ENCODE measurements at regions not wholly inside any gene's neighbourhood (a gene's known extent, or its start where the extent isn't known, plus 50 kb on each side); places are given as distances from the start of the nearest gene placed in this dataset.
A peak's percentile ranks its signal among the peaks of the same experiment; 100 is the strongest.
"Not testable (repeated sequence)": the region's sequence is repeated elsewhere in the genome, so short reads cannot be mapped to it uniquely, and the experiment has no call there.

DNA sequence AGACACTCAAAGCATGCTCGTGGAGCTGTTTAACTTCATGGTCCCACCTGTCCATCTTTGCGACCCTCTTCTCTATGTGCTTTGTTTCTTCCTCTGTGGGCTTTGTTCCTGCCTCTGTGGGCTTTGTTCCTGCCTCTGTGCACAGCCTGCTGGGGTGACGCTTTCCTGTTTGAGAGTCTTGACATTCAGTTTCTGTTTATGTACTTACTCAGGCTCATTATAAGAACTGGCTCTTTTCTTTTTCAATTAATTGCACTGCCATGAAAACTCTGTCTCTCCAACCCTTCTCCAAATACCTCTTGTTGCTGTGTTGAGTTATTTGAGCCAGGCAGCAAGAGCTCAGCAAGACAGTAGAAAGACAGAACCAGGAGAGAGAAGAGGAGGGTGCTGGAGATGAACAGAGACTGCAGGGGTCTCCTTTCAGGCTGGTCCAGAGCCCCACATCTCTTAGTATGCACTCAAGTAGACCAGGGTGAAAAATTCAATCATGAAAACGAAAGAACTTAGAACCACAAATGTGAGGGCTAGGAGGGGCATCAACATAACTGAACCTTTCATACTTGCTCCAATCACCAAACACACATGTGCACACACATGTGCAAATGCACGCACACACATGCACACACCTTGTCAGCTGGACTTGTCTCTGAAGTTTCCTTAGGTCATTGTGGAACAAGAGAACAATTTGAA is 88.3 kb upstream of the SGIP1 start:
- no peaks in the 10 kb centered on the region for H3K9me3 Mint-ChIP-seq
- H3K36me3 Mint-ChIP-seq (ENCODE audit: low read depth) = no peaks in the 10 kb centered on the region
- peaks cover 8% of the 10 kb centered on the region for H3K27me3 Mint-ChIP-seq
- peaks cover 31% of the 10 kb centered on the region for H3K4me1 Mint-ChIP-seq (ENCODE audit: low read depth)
- peak overlapping the region; percentile 76 for H3K4me3 Mint-ChIP-seq
- H3K27ac Mint-ChIP-seq = peak overlapping the region; percentile 97

DNA sequence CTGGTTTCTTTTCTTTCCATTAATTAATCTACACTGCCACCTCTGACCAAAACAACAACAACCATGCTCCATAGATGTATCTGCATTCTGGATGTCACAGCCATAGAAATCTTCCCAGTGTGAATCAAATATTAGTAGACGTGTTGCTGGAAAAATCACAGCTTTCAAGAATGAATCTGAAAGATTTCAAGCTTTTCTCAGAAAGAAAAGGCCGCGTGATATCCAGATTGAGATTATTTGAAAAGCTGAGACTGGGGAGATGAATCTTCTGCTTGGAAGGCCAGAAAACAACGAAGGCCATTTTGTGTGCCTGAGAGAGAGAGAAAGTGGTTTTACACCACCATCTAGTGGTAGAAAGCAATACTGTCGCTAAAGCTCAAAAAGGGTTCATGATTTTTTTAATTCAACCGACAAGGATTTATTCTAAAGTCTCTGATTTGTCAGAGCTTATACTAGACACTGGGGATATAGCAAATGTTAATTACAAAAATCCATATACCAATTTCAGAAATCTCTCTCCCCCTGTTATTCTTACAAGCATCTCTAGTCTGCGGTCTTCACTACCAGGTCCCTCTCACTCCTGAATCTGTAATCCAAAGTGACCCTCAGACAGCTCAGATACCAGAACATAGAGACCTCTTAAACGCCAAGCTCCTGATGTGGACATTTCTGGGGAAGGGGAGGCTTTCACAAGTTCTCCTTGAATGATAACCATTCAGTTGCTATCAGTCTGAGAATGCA is 87.5 kb upstream of the SGIP1 start:
- Mint-ChIP-seq H3K9me3 (no peaks in the 10 kb centered on the region), H3K27me3 (peaks cover 8% of the 10 kb centered on the region), H3K4me3 (peak overlapping the region; percentile 76), H3K27ac (peak overlapping the region; percentile 97), H3K4me1 (ENCODE audit: low read depth) (peaks cover 31% of the 10 kb centered on the region), H3K36me3 (ENCODE audit: low read depth) (no peaks in the 10 kb centered on the region)

DNA sequence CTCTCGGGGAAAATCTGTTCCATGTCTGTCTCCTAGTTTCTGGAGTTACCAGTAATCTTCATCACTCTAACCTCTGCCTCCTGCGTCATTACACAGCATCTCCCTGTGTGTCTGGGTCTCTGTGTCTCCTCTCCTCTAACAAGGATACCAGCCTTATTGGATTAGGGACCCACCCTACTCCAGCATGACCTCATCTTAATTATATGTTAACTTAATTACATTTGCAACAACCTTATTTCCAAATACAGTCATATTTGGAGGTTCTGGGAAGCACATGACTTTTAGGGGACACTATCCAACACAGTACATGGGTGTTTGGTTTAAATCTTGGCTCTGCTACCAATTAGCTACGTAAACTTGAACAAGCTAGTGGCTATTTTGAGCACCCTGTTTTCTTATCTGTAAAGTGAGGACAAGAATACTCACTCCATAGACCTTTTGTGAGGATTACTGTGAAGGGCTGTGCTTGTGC is 83.9 kb upstream of the SGIP1 start:
- Mint-ChIP-seq H3K9me3 (no peaks in the 10 kb centered on the region), H3K4me1 (ENCODE audit: low read depth) (peaks cover 14% of the 10 kb centered on the region), H3K4me3 (no peak overlapping the region), H3K36me3 (ENCODE audit: low read depth) (no peaks in the 10 kb centered on the region), H3K27ac (no peak overlapping the region), H3K27me3 (peaks cover 8% of the 10 kb centered on the region)

DNA sequence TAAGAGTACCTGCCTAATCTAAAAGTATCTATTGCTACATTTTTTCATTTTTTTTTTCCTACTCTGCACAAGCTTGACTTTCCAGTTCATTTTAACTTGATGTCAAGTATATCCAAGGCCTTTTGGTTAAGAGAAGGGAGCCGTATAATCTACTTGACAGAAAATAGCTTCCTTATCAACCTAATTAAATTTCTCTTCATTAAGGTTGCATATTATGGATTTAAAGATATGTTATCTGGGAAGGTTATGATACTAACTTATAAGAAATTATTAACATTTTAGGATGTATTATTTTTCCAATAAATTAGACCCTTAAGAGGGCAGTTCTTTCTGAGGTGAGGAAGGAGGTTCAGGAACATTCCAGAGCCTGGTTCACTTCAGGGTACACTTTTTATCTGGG is 83.1 kb upstream of the SGIP1 start:
- H3K27me3 Mint-ChIP-seq = peaks cover 8% of the 10 kb centered on the region
- H3K9me3 Mint-ChIP-seq = no peaks in the 10 kb centered on the region
- H3K4me3 Mint-ChIP-seq = no peak overlapping the region
- peaks cover 7% of the 10 kb centered on the region for H3K4me1 Mint-ChIP-seq (ENCODE audit: low read depth)
- H3K27ac Mint-ChIP-seq = no peak overlapping the region
- no peaks in the 10 kb centered on the region for H3K36me3 Mint-ChIP-seq (ENCODE audit: low read depth)

DNA sequence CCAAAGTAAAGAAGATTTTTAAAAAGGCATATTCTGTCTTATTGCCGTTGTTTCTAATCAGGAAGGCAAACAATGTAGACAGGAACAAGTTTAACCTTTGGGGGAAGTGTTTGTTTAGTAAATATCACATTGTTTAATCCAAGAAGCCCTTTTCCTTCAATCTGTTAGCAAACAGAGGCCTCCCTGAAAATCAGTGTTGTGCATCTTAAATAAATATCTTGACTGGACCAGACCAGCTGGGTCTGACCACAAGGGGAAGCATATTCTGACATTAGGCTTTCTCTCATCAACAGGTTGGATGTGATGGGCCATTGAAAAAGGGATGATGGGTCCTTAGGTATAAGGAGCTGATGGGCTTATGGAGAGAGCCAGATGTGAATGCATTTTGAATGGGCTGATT is 81.8 kb upstream of the SGIP1 start:
- H3K36me3 Mint-ChIP-seq (ENCODE audit: low read depth) = no peaks in the 10 kb centered on the region
- no peaks in the 10 kb centered on the region for H3K4me1 Mint-ChIP-seq (ENCODE audit: low read depth)
- no peak overlapping the region for H3K4me3 Mint-ChIP-seq
- H3K27me3 Mint-ChIP-seq = peaks cover 6% of the 10 kb centered on the region
- no peak overlapping the region for H3K27ac Mint-ChIP-seq
- H3K9me3 Mint-ChIP-seq = no peaks in the 10 kb centered on the region

DNA sequence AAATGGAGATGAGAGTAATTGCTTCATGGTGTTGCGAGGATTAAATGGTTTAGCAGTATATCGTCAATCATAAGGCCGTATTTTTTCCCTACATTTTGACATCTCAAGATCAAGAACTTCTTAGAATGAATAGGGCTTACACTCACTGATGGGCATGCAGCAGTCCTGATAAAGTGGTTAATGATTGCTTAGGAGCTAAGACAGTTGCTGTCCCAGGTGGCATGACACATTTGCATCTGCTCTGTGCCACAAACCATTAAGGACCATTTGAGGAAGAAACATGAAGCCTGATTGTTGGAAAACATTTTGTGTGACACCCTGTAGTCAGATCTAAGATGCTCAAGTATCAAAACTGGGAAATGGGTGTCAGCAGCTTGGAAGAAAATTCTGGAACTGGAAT is 81.0 kb upstream of the SGIP1 start:
- Mint-ChIP-seq H3K4me3 (no peak overlapping the region), H3K4me1 (ENCODE audit: low read depth) (no peaks in the 10 kb centered on the region), H3K27me3 (peaks cover 7% of the 10 kb centered on the region), H3K9me3 (no peaks in the 10 kb centered on the region), H3K27ac (no peak overlapping the region), H3K36me3 (ENCODE audit: low read depth) (no peaks in the 10 kb centered on the region)

DNA sequence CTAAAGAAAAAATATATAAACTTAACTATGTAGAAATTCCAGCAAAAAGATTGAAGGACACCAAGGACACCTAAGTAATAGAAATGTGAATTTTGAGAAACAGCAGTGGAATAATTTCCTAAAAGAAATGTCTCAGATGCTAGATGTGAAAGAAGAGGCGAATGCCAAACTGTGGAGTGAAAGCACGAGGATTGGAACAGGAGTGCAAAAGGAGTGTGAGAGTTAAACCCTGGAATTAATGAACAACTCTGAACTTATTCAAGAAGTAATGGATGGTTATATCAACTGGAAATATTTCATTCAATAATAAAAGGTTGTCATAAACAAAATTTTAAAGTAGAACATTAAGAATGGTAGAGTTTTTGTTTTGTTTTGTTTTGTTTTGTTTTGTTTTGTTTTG is 78.5 kb upstream of the SGIP1 start:
- Mint-ChIP-seq H3K27ac (no peak overlapping the region), H3K36me3 (ENCODE audit: low read depth) (no peaks in the 10 kb centered on the region), H3K9me3 (peaks cover 9% of the 10 kb centered on the region), H3K4me3 (no peak overlapping the region), H3K27me3 (peaks cover 3% of the 10 kb centered on the region), H3K4me1 (ENCODE audit: low read depth) (no peaks in the 10 kb centered on the region)

DNA sequence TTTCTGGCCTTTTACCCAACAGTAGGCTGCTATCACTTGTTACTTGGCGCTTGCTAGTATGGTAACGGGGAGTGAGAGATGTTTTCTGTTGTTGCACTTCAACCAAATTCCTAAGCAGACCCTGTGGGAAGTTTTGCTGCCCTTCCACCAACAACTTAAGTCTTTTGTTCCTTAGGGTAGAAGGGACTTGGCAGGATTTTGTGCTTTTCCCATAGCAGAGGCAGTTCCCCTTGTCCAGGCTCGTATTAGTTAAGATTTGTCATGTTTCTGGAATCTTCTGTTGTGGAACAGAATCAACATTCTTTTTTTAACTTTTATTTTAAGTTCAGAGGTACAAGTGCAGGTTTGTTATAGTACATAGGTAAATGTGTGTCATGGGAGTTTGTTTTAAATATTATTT is 73.2 kb upstream of the SGIP1 start:
- Mint-ChIP-seq H3K27me3 (peaks cover 9% of the 10 kb centered on the region), H3K36me3 (ENCODE audit: low read depth) (no peaks in the 10 kb centered on the region), H3K9me3 (peaks cover 24% of the 10 kb centered on the region), H3K27ac (no peak overlapping the region), H3K4me1 (ENCODE audit: low read depth) (no peaks in the 10 kb centered on the region), H3K4me3 (no peak overlapping the region)

DNA sequence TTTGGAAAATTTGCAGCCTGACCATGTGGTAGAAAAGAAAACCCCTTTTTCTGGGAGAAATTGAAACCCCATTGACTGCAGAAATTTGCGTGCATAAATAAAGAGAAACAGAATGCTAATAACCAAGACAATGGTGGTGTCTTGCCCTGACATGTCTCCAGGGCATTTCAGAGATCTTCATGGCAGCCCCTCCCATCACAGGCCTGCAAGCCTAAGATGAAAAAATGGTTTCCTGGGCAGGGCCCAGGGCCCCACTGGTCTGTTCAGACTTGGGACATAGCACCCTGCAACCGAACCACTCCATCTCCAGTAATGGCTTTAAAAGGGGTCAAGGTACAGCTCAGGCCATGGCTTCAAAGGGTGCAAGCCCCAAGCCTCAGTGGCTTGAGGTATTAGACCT is 71.6 kb upstream of the SGIP1 start:
- peaks cover 24% of the 10 kb centered on the region for H3K9me3 Mint-ChIP-seq
- no peak overlapping the region for H3K27ac Mint-ChIP-seq
- H3K27me3 Mint-ChIP-seq = peaks cover 14% of the 10 kb centered on the region
- H3K4me1 Mint-ChIP-seq (ENCODE audit: low read depth) = no peaks in the 10 kb centered on the region
- H3K36me3 Mint-ChIP-seq (ENCODE audit: low read depth) = no peaks in the 10 kb centered on the region
- H3K4me3 Mint-ChIP-seq = no peak overlapping the region

DNA sequence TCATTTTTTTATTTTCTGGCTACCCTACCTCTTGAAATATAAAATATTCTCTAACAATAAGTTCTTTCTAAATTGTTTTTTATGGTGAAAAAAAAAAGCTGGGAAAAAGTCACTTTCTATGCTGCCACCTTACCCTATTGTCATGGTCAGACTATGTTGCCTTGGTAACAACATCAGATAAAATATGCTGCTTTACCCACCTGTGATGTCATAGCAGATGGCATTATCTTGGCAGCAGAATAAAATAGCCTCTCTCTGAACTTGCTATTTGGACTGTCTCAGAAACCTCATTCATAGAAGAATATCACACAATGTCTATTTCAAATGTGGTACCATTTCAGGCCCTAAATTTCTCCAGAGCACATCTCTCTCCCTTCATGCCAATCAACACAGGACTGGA is 69.6 kb upstream of the SGIP1 start:
- peaks cover 24% of the 10 kb centered on the region for H3K9me3 Mint-ChIP-seq
- no peaks in the 10 kb centered on the region for H3K36me3 Mint-ChIP-seq (ENCODE audit: low read depth)
- H3K4me3 Mint-ChIP-seq = no peak overlapping the region
- peaks cover 19% of the 10 kb centered on the region for H3K27me3 Mint-ChIP-seq
- H3K27ac Mint-ChIP-seq = no peak overlapping the region
- H3K4me1 Mint-ChIP-seq (ENCODE audit: low read depth) = no peaks in the 10 kb centered on the region

DNA sequence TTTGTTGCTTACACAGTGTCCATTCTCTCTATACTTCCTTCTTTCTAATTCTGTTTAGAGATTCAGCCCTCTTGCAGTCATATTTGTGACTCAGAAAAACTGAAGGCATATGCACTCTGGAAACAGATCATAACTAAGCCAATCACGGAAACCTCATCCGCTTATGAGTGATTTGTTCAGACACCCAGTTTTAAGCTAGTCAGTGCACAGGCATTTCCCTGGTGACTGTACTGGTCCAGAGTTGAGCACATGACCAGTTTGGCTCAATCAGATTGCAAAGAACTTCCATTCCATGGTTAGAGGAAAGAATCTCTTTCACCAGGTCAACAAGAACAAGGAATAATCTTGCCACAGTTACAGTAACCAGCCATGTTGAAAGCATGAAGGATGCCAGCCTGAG is 69.2 kb upstream of the SGIP1 start:
- H3K4me1 Mint-ChIP-seq (ENCODE audit: low read depth) = no peaks in the 10 kb centered on the region
- H3K36me3 Mint-ChIP-seq (ENCODE audit: low read depth) = no peaks in the 10 kb centered on the region
- H3K27ac Mint-ChIP-seq = no peak overlapping the region
- H3K9me3 Mint-ChIP-seq = peaks cover 20% of the 10 kb centered on the region
- no peak overlapping the region for H3K4me3 Mint-ChIP-seq
- peaks cover 19% of the 10 kb centered on the region for H3K27me3 Mint-ChIP-seq

DNA sequence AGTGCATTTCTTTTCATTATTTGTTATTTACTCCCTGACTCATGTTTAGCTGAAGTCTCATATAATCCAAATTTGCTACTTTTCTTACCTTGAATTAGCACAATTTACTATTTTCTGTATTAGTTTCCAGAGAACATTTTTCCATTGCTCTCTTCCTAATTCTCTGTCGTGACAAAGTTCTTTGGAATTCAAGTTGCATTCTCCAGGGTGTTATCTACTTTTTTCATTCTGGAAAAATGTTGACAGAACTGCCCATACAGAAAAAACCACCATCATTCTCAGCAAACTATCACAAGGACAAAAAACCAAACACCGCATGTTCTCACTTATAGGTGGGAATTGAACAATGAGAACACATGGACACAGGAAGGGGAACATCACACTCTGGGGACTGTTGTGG is 67.3 kb upstream of the SGIP1 start:
- not testable (repeated sequence) for H3K4me3 Mint-ChIP-seq; H3K27ac Mint-ChIP-seq; H3K9me3 Mint-ChIP-seq; H3K36me3 Mint-ChIP-seq (ENCODE audit: low read depth); H3K4me1 Mint-ChIP-seq (ENCODE audit: low read depth)
- H3K27me3 Mint-ChIP-seq = peaks cover 20% of the 10 kb centered on the region

DNA sequence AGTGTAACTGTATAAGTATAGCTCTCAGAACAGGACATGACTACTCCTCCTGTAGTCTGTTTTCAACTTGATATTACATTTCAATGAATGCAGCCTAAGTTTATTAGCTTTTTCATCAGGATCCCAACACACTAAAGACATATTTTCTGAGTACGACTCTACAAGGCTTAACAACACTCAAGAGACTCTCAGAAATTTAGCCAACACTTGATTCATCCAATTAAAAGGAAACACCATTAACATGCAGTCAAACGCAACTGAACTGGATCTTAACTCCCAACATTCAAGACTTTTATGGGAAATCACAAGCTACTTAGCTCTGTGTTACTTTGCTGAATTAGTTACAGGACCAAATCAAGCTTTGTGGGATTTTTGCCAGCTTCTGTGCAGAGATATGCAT is 65.2 kb upstream of the SGIP1 start:
- no peak overlapping the region for H3K4me3 Mint-ChIP-seq
- peaks cover 27% of the 10 kb centered on the region for H3K27me3 Mint-ChIP-seq
- H3K36me3 Mint-ChIP-seq (ENCODE audit: low read depth) = no peaks in the 10 kb centered on the region
- H3K9me3 Mint-ChIP-seq = no peaks in the 10 kb centered on the region
- H3K4me1 Mint-ChIP-seq (ENCODE audit: low read depth) = no peaks in the 10 kb centered on the region
- no peak overlapping the region for H3K27ac Mint-ChIP-seq

DNA sequence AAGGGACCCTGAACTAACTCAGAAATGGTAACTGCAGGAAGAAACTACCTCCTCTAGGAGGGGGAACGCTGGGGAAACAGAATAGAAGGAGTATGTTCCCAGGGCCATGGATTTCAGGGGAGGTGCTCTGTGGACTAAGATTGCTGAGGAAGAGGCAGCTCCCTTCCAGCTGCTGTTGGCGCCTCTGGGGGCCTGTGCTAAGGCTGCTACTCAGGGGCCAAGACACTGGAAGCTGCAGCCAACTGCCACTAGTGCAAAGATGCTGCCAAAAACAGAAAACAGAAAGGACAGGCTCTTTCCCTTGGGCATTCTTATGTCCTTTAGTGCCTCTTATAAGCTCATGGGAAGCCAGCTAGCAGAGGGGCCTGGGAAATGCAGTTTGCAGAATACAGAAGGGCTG is 58.0 kb upstream of the SGIP1 start:
- no peak overlapping the region for H3K27ac Mint-ChIP-seq
- peaks cover 20% of the 10 kb centered on the region for H3K27me3 Mint-ChIP-seq

DNA sequence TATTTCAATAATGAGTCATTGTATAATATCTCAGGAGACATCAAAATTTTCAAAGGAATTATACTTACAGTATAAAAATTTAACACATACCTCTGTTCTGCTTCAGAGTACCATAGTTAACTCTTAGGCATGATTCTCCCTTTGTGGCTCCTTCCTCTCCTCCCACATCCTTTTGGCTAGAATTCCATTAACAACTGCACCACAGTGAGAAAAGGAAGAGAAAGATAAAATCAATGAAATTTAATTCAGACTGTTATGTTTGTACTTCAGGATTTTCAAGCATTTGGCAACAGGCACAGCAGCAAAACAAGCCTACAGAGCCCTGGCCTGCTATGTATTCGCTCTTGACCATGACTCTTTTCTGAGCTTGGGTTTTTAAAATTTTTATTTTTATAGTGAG is 57.2 kb upstream of the SGIP1 start:
- Mint-ChIP-seq H3K36me3 (ENCODE audit: low read depth) (no peaks in the 10 kb centered on the region), H3K9me3 (no peaks in the 10 kb centered on the region), H3K4me1 (ENCODE audit: low read depth) (no peaks in the 10 kb centered on the region), H3K27me3 (peaks cover 18% of the 10 kb centered on the region), H3K27ac (no peak overlapping the region), H3K4me3 (no peak overlapping the region)

More for the DNA sequence above, 58.0 kb upstream of the SGIP1 start:
- Mint-ChIP-seq H3K9me3 (no peaks in the 10 kb centered on the region), H3K36me3 (ENCODE audit: low read depth) (no peaks in the 10 kb centered on the region), H3K4me1 (ENCODE audit: low read depth) (no peaks in the 10 kb centered on the region), H3K4me3 (no peak overlapping the region)

DNA sequence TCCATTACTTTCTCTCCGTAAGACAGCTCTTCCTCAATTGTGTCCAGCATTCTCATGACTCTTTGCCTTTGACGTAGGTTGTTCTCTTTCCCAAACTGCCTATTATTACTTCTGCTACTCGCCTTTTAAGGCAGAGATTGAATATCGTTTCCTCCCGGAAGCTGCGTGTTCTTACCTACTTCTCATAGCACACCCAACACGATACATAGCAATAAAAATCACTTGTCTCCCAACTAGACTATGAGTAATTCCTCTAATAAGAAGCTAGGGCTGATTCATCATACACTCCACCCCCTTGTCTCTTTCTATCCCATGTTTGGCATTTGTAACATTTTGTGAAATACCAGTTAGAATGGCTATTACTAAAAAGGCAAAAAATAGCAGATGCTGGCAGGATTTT is 55.8 kb upstream of the SGIP1 start:
- Mint-ChIP-seq H3K36me3 (ENCODE audit: low read depth) (no peaks in the 10 kb centered on the region), H3K4me3 (no peak overlapping the region), H3K9me3 (peaks cover 3% of the 10 kb centered on the region), H3K27ac (no peak overlapping the region), H3K27me3 (peaks cover 16% of the 10 kb centered on the region), H3K4me1 (ENCODE audit: low read depth) (no peaks in the 10 kb centered on the region)

Data from stimulated activated naive CD8-positive, alpha-beta T cell treated with anti-CD3 and anti-CD28 coated beads, Interleukin-15, Interleukin-2, amounts not matched to agents 100 ng/mL and 50 ng/mL, for 24 hours (primary cell).